BLaER1 treated with 17β-estradiol and CSF1 and Interleukin-3, amounts not matched to agents 10 nM and 100 nM (cell line): ENCODE measurements at regions not wholly inside any gene's neighbourhood (a gene's known extent, or its start where the extent isn't known, plus 50 kb on each side); places are given as distances from the start of the nearest gene placed in this dataset.
"Not testable (repeated sequence)": the region's sequence is repeated elsewhere in the genome, so short reads cannot be mapped to it uniquely, and the experiment has no call there.

Experiments used
- H3K27ac ChIP-seq, 11 experiments: shearing (Covaris generic); formaldehyde crosslinking; 2 replicates each; pipeline ENCODE4 v1.8.1; 2022
- H3K27me3 ChIP-seq, 11 experiments: shearing (Covaris generic); formaldehyde crosslinking; 2 replicates each; pipeline ENCODE4 v1.8.1; 2022
- H3K36me3 ChIP-seq, 11 experiments: shearing (Covaris generic); formaldehyde crosslinking; 2 replicates each; pipeline ENCODE4 v1.8.1; 2022
- H3K4me1 ChIP-seq, 10 experiments: shearing (Covaris generic); formaldehyde crosslinking; 2 replicates each; pipeline ENCODE4 v1.8.1; 2022
- H3K4me2 ChIP-seq, 11 experiments: shearing (Covaris generic); formaldehyde crosslinking; 2 replicates each; pipeline ENCODE4 v1.8.1; 2022
- H3K4me3 ChIP-seq, 10 experiments: shearing (Covaris generic); formaldehyde crosslinking; 2 replicates each; pipeline ENCODE4 v1.8.1; 2022
- H3K9ac ChIP-seq, 11 experiments: shearing (Covaris generic); formaldehyde crosslinking; 2 replicates each; pipeline ENCODE4 v1.8.1; 2022
- H3K9me3 ChIP-seq, 11 experiments: shearing (Covaris generic); formaldehyde crosslinking; replicated peaks in 1 of 11; 2 replicates each; pipeline ENCODE4 v1.8.1; 2022
- H4K20me1 ChIP-seq, 11 experiments: shearing (Covaris generic); formaldehyde crosslinking; 2 replicates each; pipeline ENCODE4 v1.8.1; 2022
- Cebpa-rat ChIP-seq, 11 experiments: shearing (Covaris generic); IDR thresholded peaks; 2 replicates each; pipeline ENCODE4 v1.8.1; 2022

GRCh38 chr3:17877299-17877698, 134.9 kb upstream of the TBC1D5 start:
- TF ChIP-seq Cebpa-rat (IDR thresholded peaks at IDR 0.05): no peak
- no peak overlapping the region for H3K27ac ChIP-seq
- H3K27me3 ChIP-seq: no peaks in the 10 kb centered on the region
- H3K9ac ChIP-seq: no peak overlapping the region
- no peak overlapping the region for H3K4me2 ChIP-seq
- H4K20me1 ChIP-seq: no peaks in the 10 kb centered on the region
- no peaks in the 10 kb centered on the region for H3K4me1 ChIP-seq
- H3K36me3 ChIP-seq: no peaks in the 10 kb centered on the region
- peaks cover 0 to 8% (median 3%) of the 10 kb centered on the region in 11 experiments; a peak in 11 of 22 replicates for H3K9me3 ChIP-seq
- H3K4me3 ChIP-seq: no peak overlapping the region

- H3K36me3 ChIP-seq: no peaks in the 10 kb centered on the region
- TF ChIP-seq Cebpa-rat (IDR thresholded peaks at IDR 0.05): no peak
- H3K4me3 ChIP-seq: no peak overlapping the region
- no peak overlapping the region for H3K9ac ChIP-seq
- H3K9me3 ChIP-seq: peaks cover 0 to 15% (median 8%) of the 10 kb centered on the region in 11 experiments; a peak in 11 of 22 replicates
- H4K20me1 ChIP-seq: no peaks in the 10 kb centered on the region
- no peak overlapping the region for H3K4me2 ChIP-seq
- no peaks in the 10 kb centered on the region for H3K27me3 ChIP-seq
- H3K27ac ChIP-seq: no peak overlapping the region
- H3K4me1 ChIP-seq: no peaks in the 10 kb centered on the region
Observed at GRCh38 chr3:17874636-17875035, 132.2 kb upstream of the TBC1D5 start.

GRCh38 chr3:17872457-17872856, 130.0 kb upstream of the TBC1D5 start:
- H3K4me1 ChIP-seq: no peaks in the 10 kb centered on the region
- no peaks in the 10 kb centered on the region for H3K36me3 ChIP-seq
- no peaks in the 10 kb centered on the region for H3K27me3 ChIP-seq
- no peak for TF ChIP-seq Cebpa-rat (IDR thresholded peaks at IDR 0.05)
- H3K27ac ChIP-seq: no peak overlapping the region
- H3K4me2 ChIP-seq: no peak overlapping the region
- no peaks in the 10 kb centered on the region for H4K20me1 ChIP-seq
- H3K4me3 ChIP-seq: no peak overlapping the region
- H3K9me3 ChIP-seq: peaks cover 0 to 15% (median 7%) of the 10 kb centered on the region in 11 experiments; a peak in 11 of 22 replicates
- H3K9ac ChIP-seq: no peak overlapping the region

- Histone ChIP-seq H3K4me3 (no peak overlapping the region), H3K4me1 (no peaks in the 10 kb centered on the region), H3K36me3 (no peaks in the 10 kb centered on the region), H3K27me3 (no peaks in the 10 kb centered on the region), H3K27ac (no peak overlapping the region), H3K4me2 (no peak overlapping the region), H3K9ac (no peak overlapping the region), H3K9me3 (peaks cover 0 to 23% (median 10%) of the 10 kb centered on the region in 11 experiments; a peak in 9 of 22 replicates), H4K20me1 (no peaks in the 10 kb centered on the region)
- TF ChIP-seq Cebpa-rat (IDR thresholded peaks at IDR 0.05): no peak
Observed at GRCh38 chr3:17865631-17866030, 123.2 kb upstream of the TBC1D5 start.

- H4K20me1 ChIP-seq: no peaks in the 10 kb centered on the region
- H3K27me3 ChIP-seq: no peaks in the 10 kb centered on the region
- peaks cover 0 to 23% (median 10%) of the 10 kb centered on the region in 11 experiments; a peak in 9 of 22 replicates for H3K9me3 ChIP-seq
- TF ChIP-seq Cebpa-rat (IDR thresholded peaks at IDR 0.05): no peak
- no peaks in the 10 kb centered on the region for H3K4me1 ChIP-seq
- H3K36me3 ChIP-seq: no peaks in the 10 kb centered on the region
- H3K9ac ChIP-seq: no peak overlapping the region
- H3K4me3 ChIP-seq: no peak overlapping the region
- H3K4me2 ChIP-seq: no peak overlapping the region
- H3K27ac ChIP-seq: no peak overlapping the region
Observed at GRCh38 chr3:17861476-17861875, 119.0 kb upstream of the TBC1D5 start.

GRCh38 chr3:17860840-17861471, 118.5 kb upstream of the TBC1D5 start:
- H4K20me1 ChIP-seq, H3K9ac ChIP-seq, H3K27me3 ChIP-seq, H3K4me3 ChIP-seq, H3K4me1 ChIP-seq, H3K4me2 ChIP-seq, H3K36me3 ChIP-seq, H3K27ac ChIP-seq: not testable (repeated sequence)
- peaks cover 0 to 23% (median 10%) of the 10 kb centered on the region in 11 experiments; a peak in 10 of 22 replicates for H3K9me3 ChIP-seq

GRCh38 chr3:17852217-17852616, 109.8 kb upstream of the TBC1D5 start:
- Histone ChIP-seq H3K9ac (no peak overlapping the region), H3K36me3 (no peaks in the 10 kb centered on the region), H3K4me2 (no peak overlapping the region), H3K27me3 (no peaks in the 10 kb centered on the region), H3K9me3 (peaks cover 0 to 15% (median 7%) of the 10 kb centered on the region in 11 experiments; a peak in 8 of 22 replicates), H3K4me1 (peaks cover 0 to 3% (median 0%) of the 10 kb centered on the region in 10 experiments; a peak in 1 of 20 replicates), H3K4me3 (no peak overlapping the region), H3K27ac (no peak overlapping the region), H4K20me1 (no peaks in the 10 kb centered on the region)
- no peak for TF ChIP-seq Cebpa-rat (IDR thresholded peaks at IDR 0.05)

- H3K4me2 ChIP-seq: no peak overlapping the region
- H3K27ac ChIP-seq: no peak overlapping the region
- peak in 5 of 11 experiments; percentile 33 to 64 (median 42); a peak in 5 of 22 replicates for TF ChIP-seq Cebpa-rat (IDR thresholded peaks at IDR 0.05)
- peaks cover 0 to 3% (median 0%) of the 10 kb centered on the region in 10 experiments; a peak in 1 of 20 replicates for H3K4me1 ChIP-seq
- no peaks in the 10 kb centered on the region for H3K27me3 ChIP-seq
- H3K9me3 ChIP-seq: peaks cover 0 to 15% (median 5%) of the 10 kb centered on the region in 11 experiments; a peak in 8 of 22 replicates
- H3K36me3 ChIP-seq: no peaks in the 10 kb centered on the region
- H3K9ac ChIP-seq: no peak overlapping the region
- H3K4me3 ChIP-seq: no peak overlapping the region
- H4K20me1 ChIP-seq: no peaks in the 10 kb centered on the region
Observed at GRCh38 chr3:17850448-17850847, 108.0 kb upstream of the TBC1D5 start.

- Histone ChIP-seq H3K9ac (no peak overlapping the region), H3K27ac (no peak overlapping the region), H3K36me3 (no peaks in the 10 kb centered on the region), H3K4me3 (no peak overlapping the region), H3K4me2 (no peak overlapping the region), H3K9me3 (peaks cover 0 to 22% (median 7%) of the 10 kb centered on the region in 11 experiments; a peak in 8 of 22 replicates), H3K27me3 (no peaks in the 10 kb centered on the region), H3K4me1 (peaks cover 0 to 3% (median 0%) of the 10 kb centered on the region in 10 experiments; a peak in 1 of 20 replicates), H4K20me1 (no peaks in the 10 kb centered on the region)
- no peak for TF ChIP-seq Cebpa-rat (IDR thresholded peaks at IDR 0.05)
Observed at GRCh38 chr3:17848102-17848501, 105.7 kb upstream of the TBC1D5 start.

- Histone ChIP-seq H3K27me3 (no peaks in the 10 kb centered on the region), H3K36me3 (no peaks in the 10 kb centered on the region), H3K9ac (no peak overlapping the region), H3K27ac (no peak overlapping the region), H3K9me3 (peaks cover 0 to 22% (median 7%) of the 10 kb centered on the region in 11 experiments; a peak in 8 of 22 replicates), H3K4me2 (no peak overlapping the region), H3K4me1 (peaks cover 0 to 3% (median 0%) of the 10 kb centered on the region in 10 experiments; a peak in 1 of 20 replicates), H3K4me3 (no peak overlapping the region), H4K20me1 (no peaks in the 10 kb centered on the region)
- no peak for TF ChIP-seq Cebpa-rat (IDR thresholded peaks at IDR 0.05)
Observed at GRCh38 chr3:17847156-17847555, 104.7 kb upstream of the TBC1D5 start.
